Astrocyte of the cerebellum (primary cell): ENCODE measurements at regions not wholly inside any gene's neighbourhood (a gene's known extent, or its start where the extent isn't known, plus 50 kb on each side); places are given as distances from the start of the nearest gene placed in this dataset.
A peak's percentile ranks its signal among the peaks of the same experiment; 100 is the strongest.

Source experiments
- DNase-seq: peaks from one replicate; pipeline ENCODE4 v3.0.0-alpha.2; 2011; ENCODE audit warnings: low read depth
- H3K4me3 ChIP-seq: 2 replicates; pipeline ENCODE4 v1.5.1; 2011; ENCODE audit warnings: mild to moderate bottlenecking, low read depth, low read length, moderate library complexity
- CTCF ChIP-seq: IDR thresholded peaks from 2 replicates; pipeline ENCODE4 v1.5.1; 2012; ENCODE audit warnings: low read length, low read depth, moderate library complexity, mild to moderate bottlenecking; ENCODE audit errors: missing control alignments
- in situ Hi-C: cut with HindIII; loops from 2 replicates; pipeline ENCODE4 v1.10.0; 2017; ENCODE audit warnings: low sequenced_read_pairs

GRCh38 chr2:38213619-38214167, 137.7 kb upstream of the CYP1B1 start:
- in situ Hi-C loops = no loop called here
- DNase-seq = no peak
- H3K4me3 ChIP-seq = no peak overlapping the region
- no peak for TF ChIP-seq CTCF

- in situ Hi-C loops = no loop called here
- no peak overlapping the region for H3K4me3 ChIP-seq
- no peak for DNase-seq
- TF ChIP-seq CTCF = no peak
Measured at GRCh38 chr2:38212312-38212711, 136.4 kb upstream of the CYP1B1 start.

- peak; percentile 62 for DNase-seq
- in situ Hi-C loops = no loop called here
- no peak for TF ChIP-seq CTCF
- no peak overlapping the region for H3K4me3 ChIP-seq
Measured at GRCh38 chr2:38207168-38207567, 131.2 kb upstream of the CYP1B1 start.

GRCh38 chr2:38203446-38203810, 127.5 kb upstream of the CYP1B1 start:
- no peak overlapping the region for H3K4me3 ChIP-seq
- DNase-seq = no peak
- in situ Hi-C loops = no loop called here
- no peak for TF ChIP-seq CTCF

- H3K4me3 ChIP-seq = no peak overlapping the region
- TF ChIP-seq CTCF = no peak
- in situ Hi-C loops = no loop called here
- no peak for DNase-seq
Measured at GRCh38 chr2:38202713-38203445, 126.9 kb upstream of the CYP1B1 start.

- no peak for DNase-seq
- no peak for TF ChIP-seq CTCF
Measured at GRCh38 chr2:38201784-38202183, 125.8 kb upstream of the CYP1B1 start.

More at GRCh38 chr2:38201784-38202183, 125.8 kb upstream of the CYP1B1 start:
- no peak overlapping the region for H3K4me3 ChIP-seq
- in situ Hi-C loops = no loop called here
